Heart right ventricle (tissue), 16 donors: ENCODE measurements at regions not wholly inside any gene's neighbourhood (a gene's known extent, or its start where the extent isn't known, plus 50 kb on each side); places are given as distances from the start of the nearest gene placed in this dataset.

Source experiments
- ATAC-seq, 8 donors: fragments of 200-7000 bp; cut with Tn5 transposase; one replicate each; pipeline ENCODE4 v1.9.1; 2020; ENCODE audit warnings: mild to moderate bottlenecking in 8 of 8, moderate library complexity in 8 of 8, moderate number of reproducible peaks in 1 of 8
- DNase-seq, 2 donors: peaks; one replicate each; pipeline ENCODE4 v3.0.0-alpha.2; 2020
- H3K27ac ChIP-seq, 10 donors: fragments of 200-600 bp; sonication (generic) in 2 of 10; one replicate each; pipeline versions ENCODE4 v1.5.0 to v1.8.0; 2020 to 2022; ENCODE audit warnings: mild to moderate bottlenecking in 3 of 10
- H3K27me3 ChIP-seq, 7 donors: fragments of 200-600 bp; one replicate each; pipeline ENCODE4 v1.8.0; 2021 to 2022; ENCODE audit warnings: mild to moderate bottlenecking in 2 of 7
- H3K36me3 ChIP-seq, 9 donors: fragments of 200-600 bp; sonication (generic) in 1 of 9; one replicate each; pipeline versions ENCODE4 v1.5.0 to v1.8.0; 2020 to 2022; ENCODE audit warnings: mild to moderate bottlenecking in 2 of 9
- H3K4me1 ChIP-seq, 9 donors: fragments of 200-600 bp; sonication (generic) in 1 of 9; one replicate each; pipeline versions ENCODE4 v1.5.0 to v1.8.0; 2020 to 2022; ENCODE audit warnings: mild to moderate bottlenecking in 4 of 9
- H3K4me3 ChIP-seq, 10 donors: fragments of 200-600 bp; sonication (generic) in 2 of 10; one replicate each; pipeline versions ENCODE4 v1.5.0 to v1.8.0; 2020 to 2022; ENCODE audit warnings: mild to moderate bottlenecking in 7 of 10, moderate library complexity in 2 of 10
- H3K9me3 ChIP-seq, 11 donors: fragments of 200-600 bp in 10 of 11; sonication (generic) in 2 of 11; one replicate each; pipeline versions ENCODE4 v1.5.0 to v1.8.0; 2013 to 2022; ENCODE audit warnings: mild to moderate bottlenecking in 2 of 11, control low read depth in 1 of 11, moderate library complexity in 1 of 11
- WGBS, 2 donors: extraction: QIAGEN DNeasy Blood & Tissue Kit; methylation state at CpG; one replicate each; pipeline ENCODE4 v1.1.7; 2013; ENCODE audit warnings: inconsistent platforms in 1 of 2; 5-methylcytosine and 5-hydroxymethylcytosine counted together
- intact Hi-C, 10 donors: fragments of 100-400 bp; cut with DNase I; formaldehyde crosslinking; loops; one replicate each; pipeline versions ENCODE4 v1.11.1 to v1.14.2; 2022
- TF ChIP-seq, protein P1 (sequence below), 9 donors: fragments of 200-600 bp; sonication (generic) in 2 of 9; IDR thresholded peaks; one replicate each; pipeline versions ENCODE4 v1.5.0 to v1.8.0; 2021 to 2022; ENCODE audit warnings: antibody characterized with exemption in 9 of 9, mild to moderate bottlenecking in 5 of 9, moderate library complexity in 1 of 9
- donor health status: Arrhythmogenic right ventricular cardiomyopathy.
- donor health status: ischemic (EF 13 %, LVEDD 7.1; RV severe dilation, severe dysfunction).
- donor health status: healthy with polysubstance abuse.
- donor health status: DM: no; HTN: yes; CAD: no.
- donor health status: DM: no; HTN: no; CAD: no.
- donor health status: ischemic (EF 25% LVEDD 6.9; RV normal size, moderate dysfunction).
- donor health status: ischemic (EF 25% LVEDD 5.7; RV mildly dilated, moderate dysfunction).
- donor health status: healthy.
- donor health status: DM: yes; HTN: yes; CAD: no.
- donor health status: Ischemic cardiomyopathy.
- donor health status: ischemic (EF 35%, LVEDD 5.7; RV mildly dilated, moderate dysfunction).
- donor health status: nonischemic (EF 11% LVEDD 7.7; RV severe dilation, severe dysfunction).
- donor health status: DM: yes; HTN: yes; CAD: no.
- donor health status: PGD.
- donor health status: ischemic (EF 29% LVEDD 5.4; RV normal size, mild dysfunction).
- donor health status: nonischemic (EF 23%, LVEDD 6.1; RV moderate dilation, normal function).

DNA sequence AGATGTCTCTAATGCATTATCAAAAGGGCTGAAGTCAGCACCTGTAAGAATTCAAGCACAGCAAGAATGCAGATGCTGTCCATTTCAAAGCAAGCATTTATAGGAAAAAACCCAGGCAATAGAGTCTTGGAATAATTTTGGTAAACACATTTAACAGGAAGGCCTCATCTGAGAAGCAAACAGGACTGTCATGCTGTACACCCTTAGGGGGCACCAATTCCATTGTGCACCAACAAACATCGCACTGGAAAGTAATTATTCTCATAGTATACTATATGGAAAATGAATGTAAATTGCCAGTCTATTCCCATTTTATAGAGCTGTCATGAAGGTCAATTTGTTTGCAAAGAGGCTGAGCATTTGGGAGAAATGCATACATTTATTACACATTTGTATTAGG lies 247.3 kb upstream of the SUCLG2 start:
- H3K36me3 ChIP-seq, result no peaks in the 10 kb centered on the region
- no peaks in the 10 kb centered on the region for H3K4me1 ChIP-seq
- no peak overlapping the region for H3K27ac ChIP-seq
- ATAC-seq, result no peak
- WGBS, 2 donors, result 75 to 86% methylated on average over 1 of the region's 1 CpG
- no peak for DNase-seq
- TF ChIP-seq, protein P1, sequence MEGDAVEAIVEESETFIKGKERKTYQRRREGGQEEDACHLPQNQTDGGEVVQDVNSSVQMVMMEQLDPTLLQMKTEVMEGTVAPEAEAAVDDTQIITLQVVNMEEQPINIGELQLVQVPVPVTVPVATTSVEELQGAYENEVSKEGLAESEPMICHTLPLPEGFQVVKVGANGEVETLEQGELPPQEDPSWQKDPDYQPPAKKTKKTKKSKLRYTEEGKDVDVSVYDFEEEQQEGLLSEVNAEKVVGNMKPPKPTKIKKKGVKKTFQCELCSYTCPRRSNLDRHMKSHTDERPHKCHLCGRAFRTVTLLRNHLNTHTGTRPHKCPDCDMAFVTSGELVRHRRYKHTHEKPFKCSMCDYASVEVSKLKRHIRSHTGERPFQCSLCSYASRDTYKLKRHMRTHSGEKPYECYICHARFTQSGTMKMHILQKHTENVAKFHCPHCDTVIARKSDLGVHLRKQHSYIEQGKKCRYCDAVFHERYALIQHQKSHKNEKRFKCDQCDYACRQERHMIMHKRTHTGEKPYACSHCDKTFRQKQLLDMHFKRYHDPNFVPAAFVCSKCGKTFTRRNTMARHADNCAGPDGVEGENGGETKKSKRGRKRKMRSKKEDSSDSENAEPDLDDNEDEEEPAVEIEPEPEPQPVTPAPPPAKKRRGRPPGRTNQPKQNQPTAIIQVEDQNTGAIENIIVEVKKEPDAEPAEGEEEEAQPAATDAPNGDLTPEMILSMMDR (IDR thresholded peaks at IDR 0.05), result peak in 1 of 9 donors; percentile 23
- intact Hi-C loops, result no loop called here
- no peaks in the 10 kb centered on the region for H3K27me3 ChIP-seq
- no peak overlapping the region for H3K4me3 ChIP-seq
- no peaks in the 10 kb centered on the region for H3K9me3 ChIP-seq

DNA sequence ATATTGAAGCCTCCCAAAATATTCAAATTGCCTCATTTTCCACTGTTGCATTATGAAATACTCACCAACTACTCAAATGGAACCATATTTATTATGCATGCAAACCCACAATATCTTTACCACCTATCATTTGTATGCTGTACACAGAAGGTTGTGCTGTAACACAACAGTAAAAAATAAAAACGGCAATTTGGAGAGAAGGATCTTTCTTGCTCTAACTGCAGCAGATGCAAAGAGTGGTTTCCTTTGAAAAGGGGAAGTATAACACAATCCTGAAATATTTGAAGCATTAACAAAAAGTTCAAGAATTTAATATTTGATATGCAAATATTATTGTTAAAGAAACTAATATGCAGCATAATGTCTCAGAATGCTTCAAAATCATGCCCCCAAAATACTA lies 244.5 kb upstream of the SUCLG2 start:
- Histone ChIP-seq H3K27ac (no peak overlapping the region), H3K4me3 (no peak overlapping the region), H3K9me3 (no peaks in the 10 kb centered on the region), H3K4me1 (no peaks in the 10 kb centered on the region), H3K36me3 (no peaks in the 10 kb centered on the region), H3K27me3 (peaks cover 0 to 5% (median 0%) of the 10 kb centered on the region in 7 donors)
- DNase-seq (no peak), ATAC-seq (no peak)
- TF ChIP-seq, protein P1 (IDR thresholded peaks at IDR 0.05), result no peak
- WGBS, 2 donors, result 73 to 76% methylated on average over 1 of the region's 1 CpG
- intact Hi-C loops, result no loop called here

DNA sequence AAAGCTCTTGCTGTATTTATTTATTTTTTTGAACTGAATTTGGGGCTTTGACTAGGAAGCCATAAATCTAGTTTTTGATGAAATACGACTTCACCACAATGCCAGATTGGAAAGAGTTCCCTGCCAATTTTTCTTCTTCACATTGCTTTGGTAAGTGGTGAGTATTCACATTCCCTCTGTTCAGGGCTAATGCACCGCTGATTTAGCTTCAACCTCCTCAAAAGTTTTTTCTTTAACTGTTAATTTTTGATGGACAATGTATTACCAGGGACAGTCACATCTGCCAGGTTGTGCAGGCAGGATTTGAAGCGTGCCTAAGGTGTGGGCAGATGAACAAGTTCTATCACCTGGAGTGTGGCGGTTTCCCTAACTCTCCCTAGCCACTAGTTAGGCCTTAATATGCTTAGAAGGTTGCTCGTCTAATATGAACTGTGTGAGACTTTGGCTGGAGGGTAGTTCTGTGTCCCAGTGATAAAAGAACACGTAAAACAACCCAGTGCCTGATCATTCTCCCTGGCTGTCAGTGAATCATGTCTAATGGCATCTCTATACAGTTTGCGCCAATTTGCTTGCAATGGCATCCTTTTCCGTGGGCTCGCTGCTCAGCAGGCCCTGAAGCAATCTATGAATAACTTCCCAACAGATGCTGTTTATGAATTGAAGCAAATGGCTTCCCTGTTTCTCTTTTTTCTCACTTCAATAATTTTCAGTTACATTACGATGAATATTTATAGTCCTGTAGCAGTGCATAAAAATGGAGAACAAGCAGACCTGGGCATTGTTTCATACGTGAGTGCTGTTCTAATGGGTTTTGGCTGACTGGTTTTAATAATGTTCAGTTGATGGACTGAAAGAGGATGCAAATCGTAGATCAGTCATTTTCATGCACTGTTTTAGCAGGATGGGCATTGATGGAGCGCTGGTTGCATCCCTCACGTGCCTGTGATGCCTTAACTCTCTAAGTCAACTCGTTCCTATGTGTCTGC lies 243.2 kb upstream of the SUCLG2 start:
- DNase-seq, result no peak
- H3K36me3 ChIP-seq, result no peaks in the 10 kb centered on the region
- TF ChIP-seq, protein P1 (IDR thresholded peaks at IDR 0.05), result no peak
- intact Hi-C loops, result no loop called here
- WGBS, 2 donors, result 81 to 86% methylated on average over 15 of the region's 15 CpGs
- peaks cover 0 to 5% (median 0%) of the 10 kb centered on the region in 7 donors for H3K27me3 ChIP-seq
- H3K27ac ChIP-seq, result no peak overlapping the region
- no peaks in the 10 kb centered on the region for H3K9me3 ChIP-seq
- ATAC-seq, result no peak
- no peak overlapping the region for H3K4me3 ChIP-seq
- H3K4me1 ChIP-seq, result no peaks in the 10 kb centered on the region

DNA sequence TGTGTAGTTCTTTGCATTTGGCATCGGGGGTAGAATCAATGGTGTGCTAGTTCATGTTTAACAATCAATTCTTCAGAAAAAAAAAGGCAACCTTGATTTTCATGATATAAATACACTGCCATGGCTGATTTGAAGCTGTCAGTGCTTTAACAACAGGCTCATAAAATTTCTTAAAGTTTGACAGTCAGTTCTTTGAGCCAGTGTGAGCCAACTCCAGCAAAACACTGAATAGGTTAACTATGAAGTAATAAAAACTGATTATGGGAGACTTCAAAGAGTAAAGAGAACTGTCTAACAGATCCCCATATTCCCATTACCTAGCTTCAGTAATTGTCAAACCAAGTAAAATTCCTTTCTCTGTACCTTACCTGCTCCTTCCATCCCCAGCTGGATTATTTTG lies 241.7 kb upstream of the SUCLG2 start:
- DNase-seq (no peak), ATAC-seq (no peak)
- Histone ChIP-seq H3K27me3 (peaks cover 0 to 5% (median 0%) of the 10 kb centered on the region in 7 donors), H3K9me3 (peaks cover 0 to 5% (median 0%) of the 10 kb centered on the region in 11 donors), H3K27ac (no peak overlapping the region), H3K4me1 (no peaks in the 10 kb centered on the region), H3K36me3 (no peaks in the 10 kb centered on the region), H3K4me3 (no peak overlapping the region)
- TF ChIP-seq, protein P1 (IDR thresholded peaks at IDR 0.05), result no peak
- intact Hi-C loops, result no loop called here
- 92 to 100% methylated on average over 1 of the region's 1 CpG for WGBS, 2 donors
